ENCODE measurements at regions not wholly inside any gene's neighbourhood (a gene's known extent, or its start where the extent isn't known, plus 50 kb on each side); places are given as distances from the start of the nearest gene placed in this dataset.
"Not testable (repeated sequence)": the region's sequence is repeated elsewhere in the genome, so short reads cannot be mapped to it uniquely, and the experiment has no call there.

DNA sequence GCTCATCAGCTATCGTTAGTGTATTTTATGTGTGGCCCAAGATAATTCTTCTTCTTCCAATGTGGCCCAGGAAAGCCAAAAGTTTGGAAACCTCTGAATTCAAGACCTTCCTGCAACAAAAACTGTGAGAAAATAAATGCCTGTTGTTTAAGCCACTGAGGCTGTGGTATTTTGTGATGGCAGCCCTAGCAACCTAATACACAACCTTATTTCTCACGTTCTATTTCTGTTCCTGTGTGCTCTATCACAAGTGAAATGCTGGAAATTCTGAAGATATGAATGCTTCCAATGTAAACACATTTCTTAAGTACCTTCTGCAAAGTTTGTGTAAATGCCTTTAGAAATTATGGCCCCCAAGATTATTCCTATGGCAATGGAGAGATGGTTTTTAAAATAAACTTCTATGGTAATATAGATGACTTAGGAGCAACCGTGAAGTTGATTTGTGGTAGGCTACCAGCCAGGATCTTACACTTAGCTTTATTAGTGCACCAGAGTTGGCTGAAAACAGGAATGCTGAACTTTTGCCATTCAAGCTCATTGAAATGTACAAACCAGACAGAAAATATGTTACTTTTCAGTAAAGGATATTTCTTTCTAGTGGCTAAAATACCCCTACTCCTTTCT lies 148.0 kb downstream of the USP46 start:
- TF ChIP-seq POLR2A (IDR thresholded peaks at IDR 0.05; ENCODE audit: low read length) (no peak), GATA1 (IDR thresholded peaks at IDR 0.05; ENCODE audit: low read depth, low read length) (no peak)
- DNase-seq: no peak

DNA sequence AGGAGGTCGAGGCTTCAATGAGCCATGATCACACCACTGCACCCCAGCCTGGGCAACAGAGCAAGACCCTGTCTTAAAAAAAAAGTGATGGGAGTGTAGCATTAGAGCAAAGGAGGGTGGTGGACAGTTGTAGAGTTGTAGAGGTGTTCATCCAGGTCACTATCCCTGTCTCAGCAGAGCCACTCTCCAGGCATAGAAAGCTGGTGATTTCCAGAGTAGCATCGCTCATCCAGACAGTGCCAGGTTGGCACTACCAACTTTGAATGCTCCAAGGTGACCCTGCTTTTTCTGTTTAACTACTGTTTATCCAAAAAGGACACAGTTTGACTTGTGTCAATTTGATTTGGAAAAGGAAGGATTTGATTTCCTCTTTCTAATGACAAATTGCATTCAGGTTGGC lies 147.3 kb downstream of the USP46 start:
- no peak for DNase-seq
- TF ChIP-seq GATA1 (IDR thresholded peaks at IDR 0.05; ENCODE audit: low read depth, low read length) (no peak), POLR2A (IDR thresholded peaks at IDR 0.05; ENCODE audit: low read length) (no peak)

DNA sequence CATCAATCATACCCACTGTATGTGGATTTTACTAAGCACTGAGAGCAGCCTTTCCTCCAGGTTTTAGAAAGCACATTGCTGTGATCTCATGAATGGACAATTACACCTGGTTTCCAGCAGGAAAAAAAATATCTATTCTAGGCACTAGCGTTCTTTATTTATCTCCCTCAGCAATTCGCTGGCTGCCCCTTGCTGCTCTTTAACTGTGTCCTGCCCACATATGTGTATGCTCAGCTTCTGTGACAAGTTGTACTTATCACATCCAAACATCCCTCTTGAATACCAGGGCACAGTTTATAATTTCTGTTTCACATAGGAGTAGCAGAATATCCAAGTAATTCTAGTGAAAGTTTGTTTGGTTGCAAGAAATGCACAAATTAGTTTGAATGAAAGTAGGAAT lies 146.8 kb downstream of the USP46 start:
- DNase-seq: no peak
- TF ChIP-seq GATA1 (IDR thresholded peaks at IDR 0.05; ENCODE audit: low read depth, low read length) (no peak), POLR2A (IDR thresholded peaks at IDR 0.05; ENCODE audit: low read length) (no peak)

DNA sequence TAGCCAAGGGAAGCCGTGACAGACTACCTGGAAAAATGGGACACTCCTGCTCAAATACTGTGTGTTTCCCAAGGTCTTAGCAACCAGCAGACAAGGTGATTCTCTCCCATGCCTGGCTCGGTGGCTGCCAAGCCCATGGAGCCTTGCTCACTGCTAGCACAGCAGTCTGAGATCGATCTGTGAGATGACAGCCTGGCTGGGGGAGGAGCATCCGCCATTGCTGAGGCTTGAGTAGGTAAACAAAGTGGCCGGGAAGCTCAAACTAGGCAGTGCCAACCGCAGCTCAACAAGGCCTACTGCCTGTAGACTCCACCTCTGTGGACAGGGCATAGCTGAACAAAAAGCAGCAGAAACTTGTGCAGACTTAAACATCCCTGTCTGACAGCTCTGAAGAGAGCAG lies 137.0 kb downstream of the USP46 start:
- not testable (repeated sequence) for DNase-seq

DNA sequence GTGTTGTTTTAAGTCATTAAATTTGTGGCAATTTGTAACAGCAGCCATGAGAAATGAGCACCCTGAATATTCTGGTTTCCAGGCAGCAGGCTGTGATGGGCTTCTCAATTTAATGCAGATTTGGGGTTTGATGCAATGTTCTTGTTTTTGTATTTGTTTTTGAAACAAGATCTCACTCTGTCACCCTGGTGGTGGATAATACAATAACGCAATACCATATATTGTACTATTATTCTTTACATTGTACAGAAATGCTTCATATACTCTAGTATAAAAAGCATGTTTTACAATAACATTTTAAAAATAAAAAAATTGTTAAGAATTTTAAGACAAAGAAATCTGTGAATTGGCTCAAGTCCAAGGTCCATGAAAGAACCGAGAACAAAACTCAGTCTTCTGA lies 129.1 kb downstream of the USP46 start:
- DNase-seq: no peak
- TF ChIP-seq POLR2A (IDR thresholded peaks at IDR 0.05; ENCODE audit: low read length) (no peak), GATA1 (IDR thresholded peaks at IDR 0.05; ENCODE audit: low read depth, low read length) (no peak)

DNA sequence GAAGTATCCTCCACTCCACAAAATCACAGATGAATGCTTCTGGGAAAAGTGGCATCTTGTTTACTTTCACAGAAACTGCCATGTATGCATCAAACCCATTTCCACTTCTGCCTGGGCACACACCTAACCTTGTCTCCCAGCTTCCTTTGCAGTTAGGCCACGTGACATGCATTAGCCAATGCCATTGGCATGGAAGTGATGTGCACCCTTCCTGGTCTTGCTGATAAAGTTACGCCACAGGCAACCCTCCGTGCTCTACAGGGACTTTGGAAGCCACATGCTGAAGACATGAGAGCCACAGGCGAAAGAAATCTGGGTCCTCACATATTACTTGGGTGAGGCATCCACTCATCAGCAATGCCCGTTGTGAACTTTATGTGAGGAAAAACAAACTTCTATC lies 123.3 kb downstream of the USP46 start:
- no peak for TF ChIP-seq GATA1 (IDR thresholded peaks at IDR 0.05; ENCODE audit: low read depth, low read length)
- no peak for TF ChIP-seq POLR2A (IDR thresholded peaks at IDR 0.05; ENCODE audit: low read length)
- DNase-seq: no peak

Measured in erythroblast (primary cell).